NCI-H146 treated with DMSO at 0.1 percent for 48 hours (cell line): ENCODE measurements at regions not wholly inside any gene's neighbourhood (a gene's known extent, or its start where the extent isn't known, plus 50 kb on each side); places are given as distances from the start of the nearest gene placed in this dataset.
"Not testable (repeated sequence)": the region's sequence is repeated elsewhere in the genome, so short reads cannot be mapped to it uniquely, and the experiment has no call there.

Source experiments
- DNase-seq: peaks from one replicate; lab custom pipeline; 2025; ENCODE audit not compliant: unreplicated experiment; lab: John Stamatoyannopoulos, UW

DNA sequence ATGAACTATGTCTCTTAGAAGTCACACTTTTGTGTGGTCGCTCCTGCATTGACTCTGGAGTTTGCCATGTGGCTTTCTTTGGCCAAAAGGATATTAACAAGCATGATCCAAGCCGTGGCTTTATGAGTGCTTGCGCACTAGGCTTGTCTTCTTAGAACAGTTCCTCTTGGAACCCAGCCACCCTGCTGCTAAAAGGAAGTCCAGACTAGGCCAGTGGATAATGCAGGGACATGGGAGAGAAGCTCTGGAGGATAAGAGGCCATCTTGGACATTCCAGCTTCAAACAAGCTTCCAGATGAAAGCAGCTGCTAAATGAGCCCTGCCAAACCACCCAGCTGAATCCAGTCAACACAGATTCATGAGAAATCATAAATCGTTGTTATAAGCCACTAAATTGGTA is 346.4 kb downstream of the CDC5L start:
- DNase-seq: no peak

DNA sequence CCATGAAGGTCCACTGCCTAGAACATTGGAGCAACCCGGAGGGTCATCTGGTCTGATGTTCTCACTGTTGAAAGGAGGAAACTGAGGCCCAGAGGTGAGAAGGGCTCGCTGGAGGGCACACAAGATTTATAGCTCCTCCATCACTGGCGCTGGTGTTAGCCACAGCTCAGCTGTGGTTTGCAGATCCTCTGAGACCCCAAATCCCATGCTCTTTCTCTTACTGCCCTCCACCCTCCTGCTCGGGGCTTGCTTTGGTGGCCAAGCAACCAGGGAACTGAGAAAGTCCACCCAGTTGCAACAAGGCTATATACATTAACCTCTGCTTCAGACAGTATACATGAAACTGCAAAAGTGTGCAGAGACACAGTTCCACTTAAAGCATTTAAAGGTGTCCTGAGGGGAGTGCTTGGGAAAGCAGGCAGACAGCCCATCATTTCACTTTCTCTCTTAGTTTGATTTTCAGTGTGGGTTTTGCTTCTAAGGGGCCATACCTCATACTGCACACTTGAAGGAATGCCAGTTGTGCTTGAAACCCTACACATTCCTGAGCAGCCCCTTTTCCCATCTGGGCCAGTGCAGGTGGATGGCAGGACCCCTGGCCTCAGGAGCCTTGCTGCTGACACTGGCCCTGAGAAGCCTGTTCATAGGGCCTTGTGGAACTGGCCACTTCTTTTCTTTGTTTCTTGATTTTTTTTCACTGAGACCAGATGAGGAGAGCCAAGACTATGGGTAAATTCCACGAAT is 347.6 kb downstream of the CDC5L start:
- DNase-seq: no peak

DNA sequence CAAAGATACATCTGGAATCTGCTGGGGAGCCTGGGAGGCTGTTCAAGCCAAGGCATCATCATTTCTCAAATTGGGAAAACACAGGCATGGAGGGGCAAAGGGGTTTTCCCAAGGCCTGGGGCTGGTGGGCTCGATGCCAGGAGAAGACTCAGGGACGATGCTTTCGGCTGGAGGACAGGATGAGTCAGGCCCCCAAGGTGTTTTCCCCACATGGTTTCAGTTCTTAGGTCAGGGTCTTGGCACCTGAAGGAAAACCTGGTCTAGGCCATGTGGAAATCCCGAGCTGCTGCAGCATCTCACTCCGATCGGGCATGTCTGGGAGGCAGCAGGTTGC is 348.1 kb downstream of the CDC5L start:
- DNase-seq: no peak

DNA sequence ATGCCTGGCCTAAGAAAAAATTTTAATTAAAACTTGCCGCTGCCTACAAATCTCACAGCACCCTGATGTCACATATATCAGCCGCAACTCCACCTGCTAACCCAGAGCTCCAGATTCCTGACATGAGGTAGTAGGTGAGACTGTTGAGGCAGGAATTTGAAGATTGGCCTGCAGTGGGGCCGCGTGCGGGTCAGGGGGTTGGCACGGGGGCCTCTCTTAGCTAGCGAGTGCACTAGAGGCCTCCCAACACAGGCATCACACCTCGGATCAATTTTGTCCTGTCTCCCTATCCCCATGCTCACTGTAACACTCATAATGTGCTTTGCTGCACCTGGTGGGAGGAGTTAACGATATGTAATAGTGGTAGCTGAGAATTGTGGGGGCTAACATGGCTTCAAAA is 349.8 kb downstream of the CDC5L start:
- no peak for DNase-seq

DNA sequence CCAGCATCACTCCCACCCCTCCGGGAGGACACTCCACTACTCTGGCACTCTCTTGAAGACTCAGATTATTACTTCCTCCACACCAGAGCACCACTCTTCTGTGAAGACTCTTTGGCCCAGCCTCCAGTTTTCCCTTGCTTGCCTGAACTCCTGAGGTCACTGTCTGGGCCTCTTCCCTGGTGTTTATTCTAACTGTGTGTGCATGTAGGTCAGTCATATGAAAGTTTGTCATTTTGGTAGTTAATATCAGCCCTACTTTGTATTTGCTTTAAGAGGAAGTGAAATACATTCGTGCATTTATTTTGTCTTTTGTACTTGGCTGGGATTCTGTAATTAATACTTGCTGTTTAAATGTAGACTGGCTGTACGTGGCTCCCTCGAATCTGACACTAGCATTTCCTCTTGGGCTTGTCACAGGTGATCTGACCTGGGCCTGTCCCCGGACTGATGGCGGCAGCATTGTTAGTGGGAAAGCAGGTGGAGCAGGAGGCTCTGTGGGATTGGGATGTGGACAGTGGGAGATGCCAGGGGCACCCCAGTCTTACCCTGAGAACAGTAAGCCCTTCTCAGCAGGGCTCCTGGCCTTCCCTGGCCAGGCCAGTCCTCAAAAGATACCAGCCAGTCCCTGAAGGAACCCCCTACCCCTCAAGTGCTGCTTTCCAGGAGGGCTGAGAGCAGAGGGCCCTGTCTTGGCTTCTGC is 350.5 kb downstream of the CDC5L start:
- DNase-seq: no peak

DNA sequence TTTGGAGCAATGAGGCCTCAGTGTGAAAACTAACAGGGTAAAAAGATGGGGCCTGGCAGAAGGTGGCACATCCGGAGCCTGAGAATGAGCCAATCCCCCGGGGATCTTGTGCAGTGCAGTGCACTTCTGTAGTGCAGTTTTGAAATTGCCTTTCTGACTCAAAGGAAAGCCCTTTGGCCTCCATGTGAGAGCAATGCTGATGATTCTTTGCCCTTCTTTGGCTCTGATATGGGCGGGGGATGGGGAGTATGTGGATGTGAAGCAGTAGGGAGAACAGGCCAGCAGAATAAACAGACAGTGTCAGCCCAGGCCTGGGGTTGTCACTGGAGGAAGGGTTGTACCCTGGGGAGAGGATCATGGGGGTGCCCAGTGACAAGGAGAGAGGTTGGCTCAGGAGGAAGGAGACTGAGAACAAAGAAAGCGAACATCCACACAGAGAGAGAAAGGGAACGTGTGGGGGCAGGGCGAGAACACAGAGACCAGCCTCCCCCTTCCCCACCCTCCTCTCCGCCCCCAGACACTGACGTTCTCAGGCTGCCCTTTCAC is 351.2 kb downstream of the CDC5L start:
- no peak for DNase-seq

DNA sequence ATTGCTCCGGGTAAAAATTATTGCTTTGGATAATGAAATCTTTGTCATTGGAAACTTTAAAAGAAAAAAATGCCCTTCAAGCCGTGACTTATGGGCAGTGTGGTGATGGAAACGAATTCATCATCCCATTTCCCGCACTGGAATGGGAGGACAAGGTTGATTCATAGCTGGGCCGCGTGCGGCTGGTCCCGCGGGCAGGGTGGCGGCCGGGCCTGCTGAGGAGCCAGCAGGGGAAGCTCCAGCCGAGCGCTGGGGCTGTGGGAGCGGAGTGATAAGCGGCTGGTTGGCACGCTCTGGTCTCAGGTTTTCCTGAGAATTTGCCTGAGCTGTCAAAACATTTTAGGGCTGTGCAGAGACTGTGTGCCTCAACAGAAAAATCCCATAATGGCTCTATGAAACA is 351.7 kb downstream of the CDC5L start:
- no peak for DNase-seq

DNA sequence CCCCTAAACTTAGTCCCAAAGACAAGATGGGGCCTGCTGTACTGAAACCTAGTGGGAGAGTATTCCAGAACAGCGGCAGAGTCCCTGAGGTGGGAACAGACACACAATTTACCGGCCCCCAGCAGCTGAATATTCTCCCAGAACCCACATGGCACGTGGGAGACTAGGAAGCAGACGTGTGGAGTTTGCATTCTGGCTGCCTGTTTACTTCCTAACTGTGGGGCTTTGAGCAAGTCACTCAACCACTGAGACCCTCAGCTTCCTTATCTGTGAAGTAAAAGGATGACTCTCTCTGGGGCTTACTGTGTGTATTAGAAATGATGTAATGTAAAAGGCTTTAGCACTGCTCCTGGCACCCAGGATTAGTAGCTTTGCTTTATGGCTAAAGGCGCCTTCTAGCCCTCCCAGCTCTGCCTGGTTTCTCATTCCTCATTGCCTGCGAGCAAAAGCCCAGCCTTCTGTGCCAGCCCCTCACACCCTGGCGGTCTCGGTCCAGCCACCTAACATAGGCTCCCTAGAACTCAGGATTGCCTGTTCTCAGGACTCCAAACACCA is 353.1 kb downstream of the CDC5L start:
- no peak for DNase-seq

DNA sequence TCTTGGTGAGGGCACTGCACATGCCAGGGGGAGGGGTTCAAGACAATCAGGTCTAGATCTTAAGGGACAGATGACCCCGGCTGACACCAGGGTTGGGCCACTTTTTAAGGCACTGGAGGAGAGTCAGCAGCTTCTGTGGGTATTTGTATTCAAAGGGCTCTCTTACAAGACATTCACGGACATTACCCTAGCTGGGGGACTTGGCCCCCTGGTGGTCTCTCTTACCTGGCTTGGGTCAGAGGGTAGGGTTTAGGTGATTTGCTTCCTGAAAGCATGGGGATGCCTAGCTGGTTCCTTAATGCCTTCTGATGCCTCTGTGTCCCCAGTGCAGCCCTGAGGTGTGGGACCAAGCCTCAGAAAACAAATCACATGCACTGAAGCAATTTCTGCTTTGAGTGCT is 354.7 kb downstream of the CDC5L start:
- DNase-seq: no peak

DNA sequence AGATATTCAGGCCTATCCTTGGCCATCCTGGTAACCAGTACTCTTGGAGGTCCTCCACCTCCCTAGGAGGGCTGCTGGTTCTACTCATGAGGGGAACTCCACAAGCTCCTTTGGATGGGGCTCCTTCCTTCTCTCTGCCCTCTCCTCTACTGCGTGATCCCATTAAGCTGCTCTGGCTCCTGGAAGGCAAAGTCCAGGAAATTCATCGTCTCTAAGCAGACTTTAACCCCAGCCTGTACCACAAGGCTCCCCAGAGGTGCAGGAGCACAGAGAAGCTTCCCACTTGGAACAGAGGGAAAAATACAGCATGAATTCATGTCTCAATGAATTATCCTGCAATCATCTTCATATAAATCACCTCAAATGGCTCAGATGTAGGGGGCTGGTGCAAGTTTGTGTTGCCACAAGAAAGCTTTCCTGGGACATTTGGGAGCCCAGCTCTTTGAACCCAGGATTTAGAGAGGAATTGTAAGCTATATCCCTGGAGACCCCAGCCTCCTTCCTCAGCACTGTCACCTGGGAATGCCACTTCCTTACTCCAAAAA is 355.4 kb downstream of the CDC5L start:
- no peak for DNase-seq

DNA sequence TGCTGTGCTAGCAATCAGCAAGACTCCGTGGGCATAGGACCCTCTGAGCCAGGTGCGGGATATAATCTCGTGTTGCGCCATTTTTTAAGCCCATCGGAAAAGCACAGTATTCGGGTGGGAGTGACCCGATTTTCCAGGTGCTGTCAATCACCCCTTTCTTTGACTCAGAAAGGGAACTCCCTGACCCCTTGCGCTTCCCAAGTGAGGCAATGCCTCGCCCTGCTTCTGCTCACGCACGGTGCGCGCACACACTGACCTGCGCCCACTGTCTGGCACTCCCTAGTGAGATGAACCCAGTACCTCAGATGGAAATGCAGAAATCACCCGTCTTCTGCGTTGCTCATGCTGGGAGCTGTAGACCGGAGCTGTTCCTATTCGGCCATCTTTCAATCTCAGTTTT is 372.6 kb downstream of the CDC5L start:
- not testable (repeated sequence) for DNase-seq

DNA sequence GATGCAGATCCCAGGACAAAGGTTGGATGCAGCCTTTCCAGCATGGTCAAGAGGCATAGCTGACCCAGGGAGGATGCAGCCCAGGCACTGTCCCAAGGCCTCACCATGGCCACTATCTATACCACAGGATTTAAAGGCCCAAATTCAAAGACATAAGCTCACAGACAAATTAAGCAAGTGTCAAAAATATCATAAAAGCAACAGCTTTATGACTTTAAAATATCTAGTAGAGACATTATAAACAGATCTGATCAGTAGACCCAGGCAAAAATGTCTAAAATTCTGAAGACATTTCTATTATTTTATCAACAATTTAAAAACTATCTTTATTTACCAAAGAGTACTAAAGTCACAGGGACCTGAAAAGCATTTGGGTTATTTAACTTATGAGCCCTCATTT is 373.5 kb downstream of the CDC5L start:
- DNase-seq: no peak

DNA sequence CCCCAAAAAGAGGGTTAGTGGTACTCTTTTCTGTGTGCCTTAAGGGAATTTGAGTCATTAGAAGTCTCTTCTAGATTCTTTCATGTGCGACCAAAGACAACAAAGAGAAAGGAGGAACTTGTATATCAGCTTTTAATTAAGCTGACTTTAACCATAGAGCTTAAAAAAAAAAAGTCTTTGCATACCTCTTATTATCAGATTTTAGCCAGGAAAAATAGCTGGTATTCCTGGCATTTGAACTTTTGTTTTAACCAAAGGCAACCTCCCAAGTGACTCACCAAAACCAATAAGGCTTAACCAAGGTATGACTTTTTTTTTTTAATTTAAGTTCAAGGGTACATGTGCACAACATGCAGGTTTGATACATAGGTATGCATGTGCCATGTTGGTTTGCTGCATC is 375.0 kb downstream of the CDC5L start:
- DNase-seq: no peak

DNA sequence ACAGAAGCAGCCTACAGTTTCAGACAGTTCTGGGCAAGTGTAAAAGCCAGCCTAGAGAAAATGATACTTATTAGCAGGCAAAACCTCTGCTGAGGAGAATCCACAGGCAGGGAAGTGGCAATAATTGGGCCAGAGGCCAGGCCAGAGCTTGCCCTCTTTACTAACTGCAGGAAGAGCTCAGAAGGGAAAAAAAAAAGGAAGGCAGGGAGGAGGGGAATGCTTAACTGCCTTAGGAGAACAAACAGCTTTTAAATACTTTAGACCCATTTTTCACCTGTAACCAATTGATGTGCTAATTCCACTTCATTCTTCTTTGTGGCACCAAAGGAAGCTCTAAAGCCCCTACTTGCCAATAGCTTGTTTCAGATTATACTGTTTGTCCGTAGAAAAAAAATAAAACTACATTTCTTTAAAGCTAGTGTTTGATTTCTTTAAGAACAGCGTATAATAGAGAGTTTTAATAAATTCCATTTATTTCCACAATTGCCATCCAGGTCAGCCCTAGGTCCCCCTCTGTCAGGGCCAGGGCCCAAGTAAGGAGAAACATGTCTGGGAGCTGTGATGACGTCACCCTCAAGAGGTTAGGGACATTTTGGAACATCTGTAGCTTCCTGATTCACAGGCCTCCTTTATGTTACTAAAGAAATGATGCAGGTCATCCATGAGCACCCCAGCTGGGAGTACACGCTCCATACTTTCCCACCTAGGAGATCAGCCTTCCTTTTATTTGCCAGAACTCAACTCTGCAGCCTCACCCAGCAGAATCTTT is 384.3 kb downstream of the CDC5L start:
- DNase-seq: no peak

DNA sequence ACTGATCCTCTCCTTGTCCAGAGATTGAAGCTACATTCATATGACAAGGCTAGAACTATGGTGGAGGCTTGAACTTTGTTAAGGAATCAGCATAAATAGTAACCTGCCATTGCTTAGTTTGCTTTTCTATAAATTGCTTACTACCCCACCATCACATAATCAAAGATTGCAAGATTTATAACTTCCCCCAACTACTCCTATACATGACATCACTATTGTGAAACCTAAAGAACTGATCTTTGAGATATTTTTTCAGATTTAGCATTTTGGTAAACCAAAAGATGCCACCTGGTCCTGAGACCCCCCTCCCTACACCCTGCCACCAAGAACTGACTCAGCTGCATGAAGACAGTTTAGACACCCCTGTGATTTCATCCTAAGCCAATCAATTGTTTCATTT is 385.3 kb downstream of the CDC5L start:
- DNase-seq: no peak

DNA sequence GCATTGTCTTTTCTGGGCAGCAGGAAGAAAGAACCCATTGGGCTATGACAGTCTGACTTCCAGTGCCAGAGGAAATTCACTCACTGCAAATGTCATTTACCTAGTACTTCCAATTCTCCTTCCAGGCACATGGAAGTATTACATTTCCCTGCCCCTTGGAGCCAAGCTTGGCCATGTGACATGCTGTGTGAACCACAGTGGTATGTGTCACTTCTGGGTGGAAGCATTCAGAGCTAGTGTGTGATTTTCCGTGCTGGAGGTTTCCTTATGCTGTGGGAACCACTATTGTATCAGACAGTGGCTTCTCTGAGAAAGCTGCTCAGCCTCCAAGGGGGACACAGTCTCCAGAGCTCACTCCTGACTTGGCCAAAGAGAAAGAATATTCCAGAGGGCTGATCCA is 387.6 kb downstream of the CDC5L start:
- no peak for DNase-seq

DNA sequence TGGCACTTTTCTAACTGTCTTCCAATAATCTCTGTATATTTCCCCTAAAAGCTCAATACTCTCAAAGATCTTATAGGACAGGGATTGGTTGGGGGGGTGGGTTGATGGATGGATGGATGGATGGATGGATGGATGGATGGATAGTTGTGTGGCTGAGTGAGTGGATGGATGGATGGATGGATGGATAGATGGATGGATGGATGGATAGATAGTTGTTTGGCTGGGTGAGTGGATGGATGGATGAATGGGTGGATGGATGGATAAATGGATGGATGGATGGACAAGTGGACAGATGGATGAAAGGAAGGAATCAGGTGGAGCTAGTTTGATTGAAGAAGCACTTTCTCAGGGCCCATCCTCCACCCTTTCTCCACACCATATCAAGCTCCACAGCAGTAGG is 388.8 kb downstream of the CDC5L start:
- DNase-seq: no peak

DNA sequence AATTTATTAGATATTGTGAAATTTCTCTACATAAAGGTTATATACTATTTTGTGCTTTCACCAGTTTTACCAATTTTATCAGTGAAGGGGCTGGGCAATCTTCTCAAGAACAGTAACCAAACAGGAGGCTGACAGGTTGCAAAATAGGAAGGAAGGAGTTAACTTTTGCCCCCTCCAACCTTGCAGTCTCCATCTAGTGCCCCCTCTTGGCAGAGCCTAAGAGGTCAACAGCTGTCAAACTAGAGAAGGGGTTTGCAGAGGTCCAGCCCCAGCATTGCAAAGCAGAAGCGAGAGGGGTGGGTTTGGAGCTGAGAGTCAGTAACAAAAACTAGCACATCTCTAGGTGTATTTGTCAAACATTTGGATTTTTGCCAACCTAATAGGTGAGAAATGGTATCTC is 391.0 kb downstream of the CDC5L start:
- no peak for DNase-seq
